OCI-LY7 (cell line): ENCODE measurements at regions not wholly inside any gene's neighbourhood (a gene's known extent, or its start where the extent isn't known, plus 50 kb on each side); places are given as distances from the start of the nearest gene placed in this dataset.

Source experiments
- BruUV-seq: library from RNA; stranded (reverse); fragments of 400-500 nt; replicated peaks from 2 replicates; lab custom pipeline; 2021; lab: Mats Ljungman, UMichigan
- CTCF ChIA-PET: fragments of 300-600 bp; sonication (Branson Sonifier 250); formaldehyde crosslinking; loops from one replicate; lab custom pipeline; 2022; ENCODE audit warnings: antibody characterized with exemption; ENCODE audit not compliant: unreplicated experiment; lab: Charles Lee
- POLR2A ChIA-PET: fragments of 300-600 bp; sonication (Branson Sonifier 250); formaldehyde crosslinking; loops from one replicate; lab custom pipeline; 2022; ENCODE audit warnings: antibody characterized with exemption; lab: Charles Lee
- DNase-seq: peaks from one replicate; pipeline ENCODE4 v3.0.0-alpha.2; 2015; ENCODE audit warnings: low spot score
- H2AFZ ChIP-seq: fragments of 200-600 bp; sonication (generic), shearing (Covaris generic); 2 replicates; pipeline ENCODE4 v1.6.1; 2014; ENCODE audit warnings: mild to moderate bottlenecking, antibody characterized with exemption, low read length, moderate library complexity
- H3K27ac ChIP-seq: fragments of 200-600 bp; sonication (generic); 2 replicates; pipeline ENCODE4 v1.5.1; 2014; ENCODE audit warnings: mixed run types, low read depth, mild to moderate bottlenecking, moderate library complexity, low read length, inconsistent platforms; ENCODE audit not compliant: poor library complexity, severe bottlenecking
- H3K36me3 ChIP-seq: fragments of 200-600 bp; sonication (generic); 2 replicates; pipeline ENCODE4 v1.6.1; 2014; ENCODE audit warnings: mild to moderate bottlenecking, antibody characterized with exemption, low read length, moderate library complexity, mixed read lengths; ENCODE audit not compliant: insufficient read depth
- H3K4me1 ChIP-seq: fragments of 200-600 bp; sonication (generic); 2 replicates; pipeline ENCODE4 v1.5.1; 2014; ENCODE audit warnings: mild to moderate bottlenecking, low read length; ENCODE audit not compliant: insufficient read depth, poor library complexity, severe bottlenecking
- H3K4me2 ChIP-seq: fragments of 200-600 bp; sonication (generic); 2 replicates; pipeline ENCODE4 v1.6.1; 2014; ENCODE audit warnings: mild to moderate bottlenecking, low read length
- H3K4me3 ChIP-seq: fragments of 200-600 bp; sonication (generic); 2 replicates; pipeline ENCODE4 v1.5.1; 2014; ENCODE audit warnings: mild to moderate bottlenecking, low read depth, low read length; ENCODE audit not compliant: poor library complexity, severe bottlenecking
- H3K79me2 ChIP-seq: fragments of 200-600 bp; sonication (generic); 2 replicates; pipeline ENCODE4 v1.6.1; 2016; ENCODE audit warnings: low read depth, mild to moderate bottlenecking, low read length, moderate library complexity, mixed read lengths; ENCODE audit not compliant: insufficient read depth
- H3K9me2 ChIP-seq: fragments of 200-600 bp; sonication (generic); 2 replicates; pipeline ENCODE4 v1.6.1; 2016; ENCODE audit warnings: mild to moderate bottlenecking, low read length, mixed read lengths; ENCODE audit not compliant: insufficient read depth
- H3K9me3 ChIP-seq: fragments of 200-600 bp; sonication (generic); 2 replicates; pipeline ENCODE4 v1.6.1; 2014; ENCODE audit warnings: mild to moderate bottlenecking, mixed run types, low read length, mixed read lengths
- H4K20me1 ChIP-seq: fragments of 200-600 bp; sonication (generic); 2 replicates; pipeline ENCODE4 v1.6.1; 2014; ENCODE audit warnings: mild to moderate bottlenecking, antibody characterized with exemption, low read length, moderate library complexity, mixed read lengths; ENCODE audit not compliant: insufficient read depth
- CTCF ChIP-seq: fragments of 200-600 bp; sonication (generic); conservative IDR thresholded peaks from 2 replicates; pipeline ENCODE4 v1.5.1; 2014; ENCODE audit warnings: mild to moderate bottlenecking, antibody characterized with exemption, low read length, moderate library complexity, mixed read lengths
- EZH2phosphoT487 ChIP-seq: fragments of 200-600 bp; sonication (generic); IDR thresholded peaks from 2 replicates; pipeline ENCODE4 v1.6.1; 2018; ENCODE audit warnings: low read depth, borderline replicate concordance, mild to moderate bottlenecking, mixed run types, antibody characterized with exemption, low read length, moderate library complexity, mixed read lengths
- intact Hi-C: fragments of 100-400 bp; cut with micrococcal nuclease; formaldehyde crosslinking; loops from one replicate; pipeline ENCODE4 v1.10.0; 2022; ENCODE audit not compliant: unreplicated experiment

DNA sequence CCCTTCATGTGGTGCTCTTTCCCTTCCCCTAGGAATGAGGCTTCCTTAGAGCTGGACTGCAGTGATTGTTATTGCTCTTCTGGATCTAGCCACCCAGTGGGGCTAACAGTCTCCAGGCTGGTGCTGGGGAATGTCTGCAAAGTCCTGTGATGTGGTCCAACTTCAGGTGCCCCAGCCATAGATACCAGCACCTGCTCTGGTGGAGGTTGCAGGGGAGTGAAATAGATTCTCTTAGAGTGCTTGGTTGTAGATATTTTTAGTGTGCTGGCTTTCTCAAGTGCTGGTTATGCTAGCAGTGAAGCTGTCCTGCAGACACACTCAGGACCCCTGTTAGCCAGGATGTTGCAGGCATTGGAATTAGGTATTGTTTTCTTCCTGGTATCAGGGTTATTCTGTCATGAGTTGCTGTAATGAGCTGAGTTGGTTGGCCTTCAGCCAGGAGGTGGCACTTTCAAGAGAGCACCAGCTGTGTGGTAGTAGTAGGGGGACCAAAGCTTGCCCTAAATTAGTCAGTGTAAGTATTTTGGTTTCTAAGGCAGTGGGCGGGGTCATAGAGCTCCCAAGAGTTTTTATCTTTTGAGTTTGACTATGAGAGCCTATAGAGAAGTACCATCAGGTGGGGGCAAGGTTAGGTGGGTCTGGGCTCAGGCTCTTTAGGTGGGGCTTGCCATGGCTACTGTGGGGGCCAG lies 317.5 kb upstream of the SGO1 start:
- ChIA-PET POLR2A (interaction anchor here (0.6 kb wide), 1 partner anchor 1174 kb away, joined by 3 read pairs; no protein-coding TSS in a partner anchor), CTCF (no interaction called here)
- Histone ChIP-seq H3K79me2 (no peaks in the 10 kb centered on the region), H3K9me2 (no peaks in the 10 kb centered on the region), H3K9me3 (no peaks in the 10 kb centered on the region), H3K27ac (no peak overlapping the region), H4K20me1 (no peaks in the 10 kb centered on the region), H3K4me2 (no peak overlapping the region), H3K4me3 (no peak overlapping the region), H2AFZ (no peak overlapping the region), H3K36me3 (no peaks in the 10 kb centered on the region), H3K4me1 (no peaks in the 10 kb centered on the region)
- no peak for DNase-seq
- TF ChIP-seq EZH2phosphoT487 (no peak), CTCF (no peak)
- intact Hi-C loops = no loop called here
- no TSS peak for BruUV-seq

- Histone ChIP-seq H3K4me3 (no peak overlapping the region), H4K20me1 (no peaks in the 10 kb centered on the region), H3K9me2 (no peaks in the 10 kb centered on the region), H3K9me3 (no peaks in the 10 kb centered on the region), H2AFZ (no peak overlapping the region), H3K79me2 (no peaks in the 10 kb centered on the region), H3K27ac (no peak overlapping the region), H3K36me3 (no peaks in the 10 kb centered on the region), H3K4me2 (no peak overlapping the region), H3K4me1 (no peaks in the 10 kb centered on the region)
- no TSS peak for BruUV-seq
- ChIA-PET POLR2A (no interaction called here), CTCF (no interaction called here)
- DNase-seq = no peak
- TF ChIP-seq EZH2phosphoT487 (no peak), CTCF (no peak)
- intact Hi-C loops = no loop called here
Measured at GRCh38 chr3:20490996-20491395, 305.0 kb upstream of the SGO1 start.

- no peak for TF ChIP-seq EZH2phosphoT487
- no peak for TF ChIP-seq CTCF
- H3K9me3 ChIP-seq = no peaks in the 10 kb centered on the region
- no TSS peak for BruUV-seq
- no peak overlapping the region for H3K4me2 ChIP-seq
- no peak overlapping the region for H3K27ac ChIP-seq
- DNase-seq = no peak
- no peaks in the 10 kb centered on the region for H3K36me3 ChIP-seq
- H3K4me1 ChIP-seq = no peaks in the 10 kb centered on the region
- CTCF ChIA-PET = no interaction called here
- no peaks in the 10 kb centered on the region for H3K79me2 ChIP-seq
- POLR2A ChIA-PET = interaction anchor here (0.6 kb wide), 1 partner anchor 1005 kb away, joined by 3 read pairs; no protein-coding TSS in a partner anchor
- H3K9me2 ChIP-seq = no peaks in the 10 kb centered on the region
- no peaks in the 10 kb centered on the region for H4K20me1 ChIP-seq
- intact Hi-C loops = no loop called here
- H3K4me3 ChIP-seq = no peak overlapping the region
- no peak overlapping the region for H2AFZ ChIP-seq
Measured at GRCh38 chr3:20488151-20488550, 302.1 kb upstream of the SGO1 start.
